GM12891 (cell line): ENCODE measurements at regions not wholly inside any gene's neighbourhood (a gene's known extent, or its start where the extent isn't known, plus 50 kb on each side); places are given as distances from the start of the nearest gene placed in this dataset.

ENCODE experiments used
- DNase-seq: peaks from one replicate; pipeline ENCODE4 v3.0.0; 2011; ENCODE audit warnings: low spot score; ENCODE audit not compliant: insufficient read length
- FAIRE-seq: peaks from 2 replicates; lab custom pipeline; 2011; peaks lifted over from hg19 to GRCh38; lab: Jason Lieb, UNC
- PAX5 ChIP-seq: IDR thresholded peaks from 2 replicates; pipeline ENCODE4 v1.6.1; 2011; ENCODE audit warnings: low read length, moderate library complexity, mild to moderate bottlenecking; ENCODE audit not compliant: insufficient read depth, severe bottlenecking
- POLR2A ChIP-seq: IDR thresholded peaks from 2 replicates; pipeline ENCODE4 v1.6.1; 2011; ENCODE audit warnings: low read depth, low read length, control low read depth
- POLR2AphosphoS5 ChIP-seq: IDR thresholded peaks from 2 replicates; pipeline ENCODE4 v1.6.1; 2011; ENCODE audit warnings: low read depth, low read length, control low read depth
- POU2F2 ChIP-seq: IDR thresholded peaks from 2 replicates; pipeline ENCODE4 v1.6.1; 2011; ENCODE audit warnings: low read depth, mild to moderate bottlenecking, control low read depth, low read length, moderate library complexity
- SPI1 ChIP-seq: IDR thresholded peaks from 2 replicates; pipeline ENCODE4 v1.6.1; 2011; ENCODE audit warnings: low read depth, low read length, control low read depth
- TAF1 ChIP-seq: IDR thresholded peaks from 2 replicates; pipeline ENCODE4 v1.6.1; 2011; ENCODE audit warnings: low read depth, low read length, control low read depth

GRCh38 chr2:4844881-4845280, 847.3 kb upstream of the SOX11 start:
- DNase-seq (no peak), FAIRE-seq (no peak)
- TF ChIP-seq PAX5, result no peak
- TF ChIP-seq POLR2AphosphoS5, result no peak
- no peak for TF ChIP-seq POU2F2
- no peak for TF ChIP-seq POLR2A
- no peak for TF ChIP-seq TAF1
- no peak for TF ChIP-seq SPI1

- DNase-seq (no peak), FAIRE-seq (no peak)
- no peak for TF ChIP-seq POLR2AphosphoS5
- TF ChIP-seq SPI1, result no peak
- no peak for TF ChIP-seq TAF1
- no peak for TF ChIP-seq PAX5
- TF ChIP-seq POLR2A, result no peak
- TF ChIP-seq POU2F2, result no peak
Observed at GRCh38 chr2:4862031-4862430, 830.2 kb upstream of the SOX11 start.

GRCh38 chr2:4866198-4866597, 826.0 kb upstream of the SOX11 start:
- FAIRE-seq, result no peak

GRCh38 chr2:4868466-4868865, 823.7 kb upstream of the SOX11 start:
- TF ChIP-seq POLR2AphosphoS5 (no peak), SPI1 (no peak), TAF1 (no peak), POU2F2 (no peak), PAX5 (no peak), POLR2A (no peak)
- FAIRE-seq (no peak), DNase-seq (no peak)

More at GRCh38 chr2:4866198-4866597, 826.0 kb upstream of the SOX11 start:
- TF ChIP-seq POLR2A, result no peak
- no peak for TF ChIP-seq POU2F2
- TF ChIP-seq SPI1, result no peak
- no peak for TF ChIP-seq TAF1
- no peak for TF ChIP-seq PAX5
- TF ChIP-seq POLR2AphosphoS5, result no peak
- no peak for DNase-seq

GRCh38 chr2:4869154-4869553, 823.0 kb upstream of the SOX11 start:
- DNase-seq, result no peak
- TF ChIP-seq POLR2AphosphoS5 (no peak), POU2F2 (no peak), PAX5 (no peak), TAF1 (no peak), SPI1 (no peak), POLR2A (no peak)
- no peak for FAIRE-seq

GRCh38 chr2:4873364-4873763, 818.8 kb upstream of the SOX11 start:
- FAIRE-seq (no peak), DNase-seq (no peak)
- TF ChIP-seq POU2F2 (no peak), SPI1 (no peak), TAF1 (no peak), PAX5 (no peak), POLR2AphosphoS5 (no peak), POLR2A (no peak)

- TF ChIP-seq POLR2AphosphoS5 (no peak), SPI1 (no peak), TAF1 (no peak), POU2F2 (no peak), PAX5 (no peak), POLR2A (no peak)
- no peak for DNase-seq
- FAIRE-seq, result no peak
Observed at GRCh38 chr2:4873876-4874593, 818.1 kb upstream of the SOX11 start.

GRCh38 chr2:4882421-4882820, 809.8 kb upstream of the SOX11 start:
- no peak for TF ChIP-seq TAF1
- TF ChIP-seq POU2F2, result no peak
- no peak for TF ChIP-seq SPI1
- TF ChIP-seq POLR2A, result no peak
- no peak for TF ChIP-seq PAX5
- FAIRE-seq, result no peak
- no peak for DNase-seq

- DNase-seq, result no peak
- FAIRE-seq, result no peak
- no peak for TF ChIP-seq PAX5
- no peak for TF ChIP-seq POLR2AphosphoS5
- no peak for TF ChIP-seq TAF1
- no peak for TF ChIP-seq SPI1
- no peak for TF ChIP-seq POLR2A
- no peak for TF ChIP-seq POU2F2
Observed at GRCh38 chr2:4882941-4883340, 809.2 kb upstream of the SOX11 start.
